ENCODE measurements at regions not wholly inside any gene's neighbourhood (a gene's known extent, or its start where the extent isn't known, plus 50 kb on each side); places are given as distances from the start of the nearest gene placed in this dataset.

DNA sequence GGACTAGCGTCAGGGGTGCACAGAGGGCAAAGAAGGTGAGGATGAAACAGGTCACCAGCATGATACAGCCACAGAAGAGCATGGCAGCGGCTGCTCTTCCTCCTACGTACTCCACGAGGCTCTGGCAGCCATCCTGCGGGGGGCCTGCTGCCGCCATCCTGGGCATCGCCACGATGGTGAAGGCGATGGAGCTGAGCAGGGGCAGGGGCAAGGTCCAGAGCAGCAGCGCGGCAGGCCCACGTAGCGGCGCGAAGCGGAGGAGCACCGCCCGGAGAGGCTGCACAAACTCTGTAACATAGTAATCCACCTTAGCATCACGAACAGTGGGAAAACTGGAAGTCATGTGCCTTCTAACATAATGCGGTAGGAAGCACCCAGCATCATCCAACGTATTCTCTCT is 491.6 kb downstream of the PYDC2 start:
- no peaks in the 10 kb centered on the region for H3K27me3 ChIP-seq
- H3K4me3 ChIP-seq, result peak overlapping the region in 1 of 2 donors; percentile 6
- H3K27ac ChIP-seq, result no peak overlapping the region
- 83 to 92% methylated on average over 18 to 20 of the region's 21 CpGs for WGBS, 2 donors
- H3K36me3 ChIP-seq (ENCODE audit: low read depth, missing control alignments), result no peaks in the 10 kb centered on the region
- intact Hi-C loops (cut with DNase I; ENCODE audit: low total_unique reads), result no loop called here
- TF ChIP-seq, protein P1, sequence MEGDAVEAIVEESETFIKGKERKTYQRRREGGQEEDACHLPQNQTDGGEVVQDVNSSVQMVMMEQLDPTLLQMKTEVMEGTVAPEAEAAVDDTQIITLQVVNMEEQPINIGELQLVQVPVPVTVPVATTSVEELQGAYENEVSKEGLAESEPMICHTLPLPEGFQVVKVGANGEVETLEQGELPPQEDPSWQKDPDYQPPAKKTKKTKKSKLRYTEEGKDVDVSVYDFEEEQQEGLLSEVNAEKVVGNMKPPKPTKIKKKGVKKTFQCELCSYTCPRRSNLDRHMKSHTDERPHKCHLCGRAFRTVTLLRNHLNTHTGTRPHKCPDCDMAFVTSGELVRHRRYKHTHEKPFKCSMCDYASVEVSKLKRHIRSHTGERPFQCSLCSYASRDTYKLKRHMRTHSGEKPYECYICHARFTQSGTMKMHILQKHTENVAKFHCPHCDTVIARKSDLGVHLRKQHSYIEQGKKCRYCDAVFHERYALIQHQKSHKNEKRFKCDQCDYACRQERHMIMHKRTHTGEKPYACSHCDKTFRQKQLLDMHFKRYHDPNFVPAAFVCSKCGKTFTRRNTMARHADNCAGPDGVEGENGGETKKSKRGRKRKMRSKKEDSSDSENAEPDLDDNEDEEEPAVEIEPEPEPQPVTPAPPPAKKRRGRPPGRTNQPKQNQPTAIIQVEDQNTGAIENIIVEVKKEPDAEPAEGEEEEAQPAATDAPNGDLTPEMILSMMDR (IDR thresholded peaks at IDR 0.05), result no peak
- TF ChIP-seq POLR2A (IDR thresholded peaks at IDR 0.05), result no peak
- H3K9me3 ChIP-seq, result no peaks in the 10 kb centered on the region
- no peaks in the 10 kb centered on the region for H3K4me1 ChIP-seq
- DNase-seq, result no peak

GRCh38 chr3:191958980-191959671 is 498.2 kb downstream of the PYDC2 start:
- Histone ChIP-seq H3K4me1 (peaks cover 4% of the 10 kb centered on the region), H3K9me3 (no peaks in the 10 kb centered on the region), H3K27me3 (no peaks in the 10 kb centered on the region), H3K36me3 (ENCODE audit: low read depth, missing control alignments) (no peaks in the 10 kb centered on the region), H3K27ac (no peak overlapping the region), H3K4me3 (no peak overlapping the region)
- intact Hi-C loops (cut with DNase I; ENCODE audit: low total_unique reads), result no loop called here
- WGBS, 2 donors, result 79 to 87% methylated on average over 3 of the region's 3 CpGs
- no peak for DNase-seq
- no peak for TF ChIP-seq POLR2A (IDR thresholded peaks at IDR 0.05)
- TF ChIP-seq, protein P1 (IDR thresholded peaks at IDR 0.05), result no peak

DNA sequence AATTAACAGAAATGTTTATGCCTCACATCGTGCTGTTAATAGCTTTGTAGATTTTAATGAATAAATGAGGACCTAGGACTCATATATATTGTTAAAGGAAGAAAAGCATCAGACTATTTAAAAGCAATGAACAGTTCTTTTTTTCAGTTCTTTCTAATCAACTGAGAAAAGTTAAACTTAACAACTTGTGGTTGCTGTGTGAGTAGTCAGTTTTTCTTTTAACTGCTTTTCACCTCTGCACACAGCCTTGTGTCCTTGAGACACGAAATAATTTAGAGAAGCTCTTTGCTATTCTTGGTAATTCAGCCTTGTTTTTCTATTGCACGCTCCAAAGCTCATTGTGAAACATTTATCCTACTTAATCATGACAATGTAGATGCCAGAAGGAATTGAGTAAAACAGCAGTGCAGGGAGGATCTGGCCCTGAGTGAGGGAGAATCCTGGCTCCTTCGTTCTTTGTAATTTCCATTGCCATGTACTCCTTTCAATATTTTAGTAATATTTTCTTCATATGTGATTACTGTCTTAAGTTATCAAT is 499.0 kb downstream of the PYDC2 start:
- intact Hi-C loops (cut with DNase I; ENCODE audit: low total_unique reads), result no loop called here
- DNase-seq, result no peak
- no peak overlapping the region for H3K4me3 ChIP-seq
- H3K4me1 ChIP-seq, result peaks cover 4% of the 10 kb centered on the region
- TF ChIP-seq, protein P1 (IDR thresholded peaks at IDR 0.05), result no peak
- TF ChIP-seq POLR2A (IDR thresholded peaks at IDR 0.05), result no peak
- H3K27ac ChIP-seq, result peak overlapping the region in 1 of 2 donors; percentile 61
- 40 to 42% methylated on average over 4 of the region's 4 CpGs for WGBS, 2 donors
- no peaks in the 10 kb centered on the region for H3K27me3 ChIP-seq
- H3K9me3 ChIP-seq, result no peaks in the 10 kb centered on the region
- no peaks in the 10 kb centered on the region for H3K36me3 ChIP-seq (ENCODE audit: low read depth, missing control alignments)

DNA sequence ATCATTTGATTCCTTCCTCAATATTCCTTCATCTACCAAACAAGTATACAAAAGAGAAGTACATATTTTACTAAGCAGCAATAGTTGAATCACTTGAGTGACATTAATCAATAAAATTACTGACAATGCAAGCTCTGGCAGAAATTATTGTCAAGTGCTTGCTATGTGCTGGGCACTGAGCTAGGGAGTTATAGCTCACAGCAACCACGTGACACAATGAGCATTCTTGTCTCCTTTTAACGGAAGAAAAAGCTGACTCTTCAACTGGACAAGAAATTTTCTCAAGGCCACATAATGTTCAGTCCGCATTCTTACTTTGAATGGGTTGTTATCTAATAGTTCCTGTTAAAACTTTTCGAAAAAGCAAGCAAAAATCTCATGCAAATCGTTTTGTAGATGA is 500.1 kb downstream of the PYDC2 start:
- peak overlapping the region in 1 of 2 donors; percentile 61 for H3K27ac ChIP-seq
- DNase-seq, result peak; percentile 59
- 21 to 42% methylated on average over 5 of the region's 5 CpGs for WGBS, 2 donors
- H3K27me3 ChIP-seq, result no peaks in the 10 kb centered on the region
- intact Hi-C loops (cut with DNase I; ENCODE audit: low total_unique reads), result no loop called here
- no peak overlapping the region for H3K4me3 ChIP-seq
- peaks cover 4% of the 10 kb centered on the region for H3K4me1 ChIP-seq
- no peak for TF ChIP-seq POLR2A (IDR thresholded peaks at IDR 0.05)
- TF ChIP-seq, protein P1 (IDR thresholded peaks at IDR 0.05), result no peak
- H3K9me3 ChIP-seq, result no peaks in the 10 kb centered on the region
- H3K36me3 ChIP-seq (ENCODE audit: low read depth, missing control alignments), result no peaks in the 10 kb centered on the region

GRCh38 chr3:191961529-191961928 is 500.6 kb downstream of the PYDC2 start:
- H3K4me1 ChIP-seq, result peaks cover 4% of the 10 kb centered on the region
- intact Hi-C loops (cut with DNase I; ENCODE audit: low total_unique reads), result no loop called here
- peak overlapping the region in 1 of 2 donors; percentile 61 for H3K27ac ChIP-seq

More at GRCh38 chr3:191961529-191961928, 500.6 kb downstream of the PYDC2 start:
- Histone ChIP-seq H3K27me3 (no peaks in the 10 kb centered on the region), H3K4me3 (no peak overlapping the region), H3K9me3 (no peaks in the 10 kb centered on the region), H3K36me3 (ENCODE audit: low read depth, missing control alignments) (no peaks in the 10 kb centered on the region)
- TF ChIP-seq POLR2A (IDR thresholded peaks at IDR 0.05), result no peak
- TF ChIP-seq, protein P1 (IDR thresholded peaks at IDR 0.05), result no peak
- DNase-seq, result no peak
